Mesenchymal stem cell (in vitro differentiated cells and primary cell): ENCODE measurements at regions not wholly inside any gene's neighbourhood (a gene's known extent, or its start where the extent isn't known, plus 50 kb on each side); places are given as distances from the start of the nearest gene placed in this dataset.

Source experiments
- DNase-seq: peaks from one replicate; pipeline ENCODE4 v3.0.0-alpha.2; 2013
- H2AFZ ChIP-seq: one replicate; pipeline ENCODE4 v1.6.1; 2013; ENCODE audit warnings: low read depth, mild to moderate bottlenecking, control low read depth, inconsistent platforms, low read length, moderate library complexity
- H2AK5ac ChIP-seq: 2 replicates; pipeline ENCODE4 v1.6.1; 2013; ENCODE audit warnings: low read length, moderate library complexity, mild to moderate bottlenecking, inconsistent platforms; ENCODE audit not compliant: severe bottlenecking
- H2BK120ac ChIP-seq: one replicate; pipeline ENCODE4 v1.6.1; 2013; ENCODE audit warnings: low read depth, mild to moderate bottlenecking, inconsistent platforms, low read length, moderate library complexity
- H2BK12ac ChIP-seq, 2 experiments: one replicate each; pipeline ENCODE4 v1.6.1; 2013; ENCODE audit warnings: inconsistent platforms in 2 of 2, low read length in 2 of 2, mild to moderate bottlenecking in 2 of 2, moderate library complexity in 2 of 2, control low read depth in 1 of 2
- H2BK15ac ChIP-seq: one replicate; pipeline ENCODE4 v1.6.1; 2013; ENCODE audit warnings: mild to moderate bottlenecking, low read depth, inconsistent platforms; ENCODE audit not compliant: poor library complexity, severe bottlenecking
- H2BK5ac ChIP-seq: 2 replicates; pipeline ENCODE4 v1.6.1; 2013; ENCODE audit warnings: low read depth, mild to moderate bottlenecking, low read length, control low read depth, inconsistent platforms; ENCODE audit not compliant: poor library complexity, severe bottlenecking
- H3K14ac ChIP-seq, 2 experiments: one replicate each; pipeline ENCODE4 v1.6.1; 2013; ENCODE audit warnings: inconsistent platforms in 2 of 2, low read length in 2 of 2, control low read depth in 1 of 2, mild to moderate bottlenecking in 1 of 2, moderate library complexity in 1 of 2
- H3K18ac ChIP-seq, 2 experiments: one replicate each; pipeline ENCODE4 v1.6.1; 2013; ENCODE audit warnings: inconsistent platforms in 2 of 2, low read length in 2 of 2, control low read depth in 1 of 2, low read depth in 1 of 2, mild to moderate bottlenecking in 1 of 2
- H3K23ac ChIP-seq, 2 experiments: one replicate each; pipeline ENCODE4 v1.6.1; 2013; ENCODE audit warnings: inconsistent platforms in 2 of 2, low read length in 2 of 2, mild to moderate bottlenecking in 2 of 2, moderate library complexity in 2 of 2, control low read depth in 1 of 2
- H3K27ac ChIP-seq: 2 replicates; pipeline ENCODE4 v1.5.1; 2013; ENCODE audit warnings: mild to moderate bottlenecking, moderate library complexity, low read length, control low read depth, inconsistent platforms; ENCODE audit not compliant: poor library complexity, severe bottlenecking
- H3K27me3 ChIP-seq, 2 experiments: 2 replicates each; pipeline versions ENCODE4 v1.6.1 to v1.7.0; 2013; ENCODE audit warnings: low read length in 2 of 2, mild to moderate bottlenecking in 2 of 2, moderate library complexity in 2 of 2, control low read depth in 1 of 2, inconsistent platforms in 1 of 2; ENCODE audit not compliant: control insufficient read depth in 1 of 2, insufficient read depth in 1 of 2
- H3K36me3 ChIP-seq, 2 experiments: 2 replicates each; pipeline versions ENCODE4 v1.6.1 to v1.7.0; 2013; ENCODE audit warnings: low read length in 2 of 2, control low read depth in 1 of 2, inconsistent platforms in 1 of 2, low read depth in 1 of 2, mild to moderate bottlenecking in 1 of 2; ENCODE audit not compliant: insufficient read depth in 2 of 2, control insufficient read depth in 1 of 2
- H3K4ac ChIP-seq, 2 experiments: one replicate each; pipeline ENCODE4 v1.6.1; 2013; ENCODE audit warnings: inconsistent platforms in 2 of 2, low read length in 2 of 2, mild to moderate bottlenecking in 2 of 2, moderate library complexity in 2 of 2, control low read depth in 1 of 2, low read depth in 1 of 2
- H3K4me1 ChIP-seq: 2 replicates; pipeline ENCODE4 v1.6.1; 2013; ENCODE audit warnings: low read depth, low read length, control low read depth; ENCODE audit not compliant: control insufficient read depth, insufficient read depth
- H3K4me2 ChIP-seq: 2 replicates; pipeline ENCODE4 v1.6.1; 2013; ENCODE audit warnings: low read length, mild to moderate bottlenecking, inconsistent platforms; ENCODE audit not compliant: poor library complexity, severe bottlenecking
- H3K4me3 ChIP-seq, 2 experiments: 2 replicates each; pipeline versions ENCODE4 v1.5.1 to v1.7.0; 2013; ENCODE audit warnings: low read length in 2 of 2, mild to moderate bottlenecking in 2 of 2, control low read depth in 1 of 2, low read depth in 1 of 2; ENCODE audit not compliant: insufficient read depth in 1 of 2
- H3K79me1 ChIP-seq: replicated peaks from 2 replicates; pipeline ENCODE4 v1.6.1; 2013; ENCODE audit warnings: mild to moderate bottlenecking, control low read depth, low read length, inconsistent platforms; ENCODE audit not compliant: poor library complexity, severe bottlenecking
- H3K9ac ChIP-seq: 2 replicates; pipeline ENCODE4 v1.7.0; 2013; ENCODE audit warnings: mild to moderate bottlenecking, low read length, moderate library complexity
- H3K9me3 ChIP-seq: 2 replicates; pipeline ENCODE4 v1.7.0; 2013; ENCODE audit warnings: mild to moderate bottlenecking, low read length; ENCODE audit not compliant: control insufficient read depth
- H4K8ac ChIP-seq: one replicate; pipeline ENCODE4 v1.6.1; 2013; ENCODE audit warnings: inconsistent platforms, mild to moderate bottlenecking, low read length, moderate library complexity
- H4K91ac ChIP-seq: one replicate; pipeline ENCODE4 v1.6.1; 2013; ENCODE audit warnings: mild to moderate bottlenecking, low read length, inconsistent platforms
- WGBS: methylation state at CpG from one replicate; pipeline ENCODE4 v1.1.7; 2013; ENCODE audit warnings: mixed read lengths; 5-methylcytosine and 5-hydroxymethylcytosine counted together

DNA sequence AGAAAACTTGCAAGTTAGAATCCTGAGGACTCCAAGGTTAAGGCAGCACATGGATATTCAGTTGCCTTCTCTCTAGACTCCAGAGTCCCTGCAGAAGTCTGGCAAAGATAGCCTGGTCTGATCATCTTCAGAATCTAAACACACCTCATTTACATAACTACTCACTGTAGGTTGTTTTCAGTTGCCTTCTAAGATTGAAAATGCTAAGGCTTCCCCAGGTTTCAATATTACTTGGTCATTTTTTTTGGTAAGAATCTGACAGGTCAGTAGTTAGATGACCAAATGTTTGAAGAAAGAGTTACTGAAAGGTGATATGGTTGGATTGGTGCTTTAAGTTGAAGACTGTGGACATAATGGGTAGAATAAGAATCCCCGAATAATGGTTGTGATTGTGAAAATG lies 205.4 kb upstream of the KCNJ16 start:
- no peak overlapping the region for H3K4me2 ChIP-seq
- H2BK5ac ChIP-seq, result no peak overlapping the region
- H3K36me3 ChIP-seq, result no peaks in the 10 kb centered on the region
- no peaks in the 10 kb centered on the region for H3K27me3 ChIP-seq
- no peak overlapping the region for H2BK12ac ChIP-seq
- H3K27ac ChIP-seq, result peak overlapping the region; percentile 77
- H4K91ac ChIP-seq, result no peak overlapping the region
- H3K9ac ChIP-seq, result no peak overlapping the region
- no peak overlapping the region for H2AK5ac ChIP-seq
- H4K8ac ChIP-seq, result no peak overlapping the region
- peaks cover 3% of the 10 kb centered on the region for H3K4me1 ChIP-seq
- no peak overlapping the region for H3K18ac ChIP-seq
- H3K23ac ChIP-seq, result no peak overlapping the region
- H3K9me3 ChIP-seq, result no peaks in the 10 kb centered on the region
- no peak overlapping the region for H2BK15ac ChIP-seq
- H3K79me1 ChIP-seq, result no peaks in the 10 kb centered on the region
- no peak overlapping the region for H3K14ac ChIP-seq
- H3K4me3 ChIP-seq, result no peak overlapping the region
- H2AFZ ChIP-seq, result no peak overlapping the region
- no peak overlapping the region for H2BK120ac ChIP-seq
- no peak for DNase-seq
- 94% methylated on average over 1 of the region's 1 CpG for WGBS
- H3K4ac ChIP-seq, result no peak overlapping the region

GRCh38 chr17:69870091-69870530 lies 204.9 kb upstream of the KCNJ16 start:
- no peak overlapping the region for H4K91ac ChIP-seq
- H2AFZ ChIP-seq, result no peak overlapping the region
- H2BK5ac ChIP-seq, result no peak overlapping the region
- no peak overlapping the region for H3K9ac ChIP-seq
- peaks cover 3% of the 10 kb centered on the region for H3K4me1 ChIP-seq
- no peak overlapping the region for H4K8ac ChIP-seq
- H3K14ac ChIP-seq, result no peak overlapping the region
- no peaks in the 10 kb centered on the region for H3K9me3 ChIP-seq
- H2AK5ac ChIP-seq, result no peak overlapping the region
- H3K18ac ChIP-seq, result peak overlapping the region in 1 of 2 experiments; percentile 5
- no peaks in the 10 kb centered on the region for H3K36me3 ChIP-seq
- no peaks in the 10 kb centered on the region for H3K79me1 ChIP-seq
- no peak overlapping the region for H2BK15ac ChIP-seq
- DNase-seq, result peak; percentile 78
- no peak overlapping the region for H3K4ac ChIP-seq
- H3K4me3 ChIP-seq, result no peak overlapping the region
- no peak overlapping the region for H2BK120ac ChIP-seq
- no peaks in the 10 kb centered on the region for H3K27me3 ChIP-seq
- WGBS, result 5% methylated on average over 1 of the region's 1 CpG
- no peak overlapping the region for H3K4me2 ChIP-seq
- no peak overlapping the region for H3K23ac ChIP-seq
- no peak overlapping the region for H2BK12ac ChIP-seq
- H3K27ac ChIP-seq, result peak overlapping the region; percentile 77

DNA sequence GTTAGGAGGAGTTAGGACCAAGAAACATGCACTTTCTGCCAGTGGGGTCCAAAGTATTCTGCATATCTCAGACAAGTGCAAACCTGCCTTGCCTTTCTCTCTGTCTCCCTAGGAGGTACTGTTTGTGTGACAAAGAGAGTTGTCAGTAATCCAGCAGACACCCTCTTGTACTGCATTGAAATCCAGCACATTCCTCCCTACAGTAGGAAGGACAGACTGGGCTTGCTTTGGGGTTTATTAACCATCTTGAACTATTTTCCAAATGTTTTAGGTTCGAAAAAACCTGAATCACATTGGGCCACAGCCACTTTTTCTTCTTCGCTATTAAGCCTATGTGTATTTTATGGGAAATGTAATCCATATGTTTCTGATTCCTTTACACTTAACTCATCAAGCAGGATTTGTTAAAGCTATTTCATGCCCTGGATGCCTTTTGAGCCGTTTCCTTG lies 204.2 kb upstream of the KCNJ16 start:
- H3K9me3 ChIP-seq, result no peaks in the 10 kb centered on the region
- WGBS, result no CpG with 5 or more reads among the region's 3 CpGs
- no peak overlapping the region for H3K4me2 ChIP-seq

GRCh38 chr17:69871318-69871717 lies 203.7 kb upstream of the KCNJ16 start:
- Histone ChIP-seq H2BK15ac (no peak overlapping the region), H2AFZ (no peak overlapping the region), H3K14ac (no peak overlapping the region), H3K79me1 (no peaks in the 10 kb centered on the region), H3K9me3 (no peaks in the 10 kb centered on the region), H4K8ac (no peak overlapping the region), H3K4ac (no peak overlapping the region), H3K18ac (no peak overlapping the region), H2BK5ac (no peak overlapping the region), H3K4me3 (no peak overlapping the region), H3K4me2 (no peak overlapping the region), H2BK120ac (no peak overlapping the region), H3K27me3 (no peaks in the 10 kb centered on the region), H4K91ac (no peak overlapping the region), H3K23ac (no peak overlapping the region), H3K36me3 (no peaks in the 10 kb centered on the region), H3K27ac (peak overlapping the region; percentile 77), H2AK5ac (no peak overlapping the region), H3K4me1 (peaks cover 3% of the 10 kb centered on the region), H3K9ac (peak overlapping the region; percentile 33), H2BK12ac (no peak overlapping the region)
- 98% methylated on average over 3 of the region's 3 CpGs for WGBS
- DNase-seq, result no peak

More for the DNA sequence above, 204.2 kb upstream of the KCNJ16 start:
- Histone ChIP-seq H3K9ac (peak overlapping the region; percentile 33), H2BK5ac (no peak overlapping the region), H3K36me3 (no peaks in the 10 kb centered on the region), H3K27me3 (no peaks in the 10 kb centered on the region), H3K18ac (no peak overlapping the region), H3K14ac (no peak overlapping the region), H3K23ac (no peak overlapping the region), H2BK12ac (no peak overlapping the region), H4K91ac (no peak overlapping the region), H2BK120ac (no peak overlapping the region), H4K8ac (no peak overlapping the region), H2AFZ (no peak overlapping the region), H3K79me1 (no peaks in the 10 kb centered on the region), H3K27ac (peak overlapping the region; percentile 77), H3K4me3 (no peak overlapping the region), H3K4me1 (peaks cover 3% of the 10 kb centered on the region), H2AK5ac (no peak overlapping the region), H2BK15ac (no peak overlapping the region), H3K4ac (no peak overlapping the region)
- peak; percentile 36 for DNase-seq
